Caki2 (cell line): ENCODE measurements at regions not wholly inside any gene's neighbourhood (a gene's known extent, or its start where the extent isn't known, plus 50 kb on each side); places are given as distances from the start of the nearest gene placed in this dataset.

Source experiments
- DNase-seq: peaks from one replicate; pipeline ENCODE4 v3.0.0-alpha.2; 2015; ENCODE audit warnings: low read depth
- in situ Hi-C: cut with HindIII; loops from 2 replicates; pipeline ENCODE4 v1.10.0; 2016; ENCODE audit warnings: low sequenced_read_pairs, low pct_unique_long_range_greater_than_20kb, mixed read lengths

- in situ Hi-C loops, result no loop called here
- DNase-seq, result no peak
These were observed 446.1 kb upstream of the FAM241A start for GRCh38 chr4:111699165-111699564.

- in situ Hi-C loops, result no loop called here
- no peak for DNase-seq
These were observed 444.2 kb upstream of the FAM241A start for GRCh38 chr4:111701102-111701501.

- in situ Hi-C loops, result no loop called here
- DNase-seq, result no peak
These were observed 437.8 kb upstream of the FAM241A start for GRCh38 chr4:111707491-111707890.

GRCh38 chr4:111712093-111712677 is 433.1 kb upstream of the FAM241A start:
- no peak for DNase-seq
- in situ Hi-C loops, result no loop called here

- in situ Hi-C loops, result no loop called here
- DNase-seq, result no peak
These were observed 432.0 kb upstream of the FAM241A start for GRCh38 chr4:111713276-111713675.

- no peak for DNase-seq
- in situ Hi-C loops, result no loop called here
These were observed 427.3 kb upstream of the FAM241A start for GRCh38 chr4:111717921-111718320.

- in situ Hi-C loops, result no loop called here
These were observed 426.3 kb upstream of the FAM241A start for GRCh38 chr4:111718763-111719559.

GRCh38 chr4:111720866-111721265 is 424.4 kb upstream of the FAM241A start:
- in situ Hi-C loops, result no loop called here
- no peak for DNase-seq

More at GRCh38 chr4:111718763-111719559, 426.3 kb upstream of the FAM241A start:
- DNase-seq, result no peak

GRCh38 chr4:111722213-111722720 is 423.0 kb upstream of the FAM241A start:
- in situ Hi-C loops, result no loop called here
- DNase-seq, result no peak

GRCh38 chr4:111736516-111736915 is 408.7 kb upstream of the FAM241A start:
- in situ Hi-C loops, result no loop called here
- DNase-seq, result no peak

GRCh38 chr4:111744847-111745246 is 400.4 kb upstream of the FAM241A start:
- no peak for DNase-seq
- in situ Hi-C loops, result no loop called here

GRCh38 chr4:111748157-111748556 is 397.1 kb upstream of the FAM241A start:
- no peak for DNase-seq
- in situ Hi-C loops, result no loop called here

GRCh38 chr4:111754003-111754402 is 391.3 kb upstream of the FAM241A start:
- in situ Hi-C loops, result no loop called here
- DNase-seq, result no peak

- in situ Hi-C loops, result no loop called here
- DNase-seq, result no peak
These were observed 389.7 kb upstream of the FAM241A start for GRCh38 chr4:111755571-111755970.

- in situ Hi-C loops, result no loop called here
- no peak for DNase-seq
These were observed 383.7 kb upstream of the FAM241A start for GRCh38 chr4:111761531-111761930.

GRCh38 chr4:111770514-111770913 is 374.7 kb upstream of the FAM241A start:
- in situ Hi-C loops, result no loop called here

GRCh38 chr4:111773858-111774257 is 371.4 kb upstream of the FAM241A start:
- no peak for DNase-seq
- in situ Hi-C loops, result no loop called here

More at GRCh38 chr4:111770514-111770913, 374.7 kb upstream of the FAM241A start:
- DNase-seq, result no peak

GRCh38 chr4:111775556-111776297 is 369.5 kb upstream of the FAM241A start:
- no peak for DNase-seq
- in situ Hi-C loops, result no loop called here

GRCh38 chr4:111776561-111776960 is 368.7 kb upstream of the FAM241A start:
- no peak for DNase-seq
- in situ Hi-C loops, result no loop called here
